Liver (tissue), 8 donors: ENCODE measurements at regions not wholly inside any gene's neighbourhood (a gene's known extent, or its start where the extent isn't known, plus 50 kb on each side); places are given as distances from the start of the nearest gene placed in this dataset.

ENCODE experiments used
- DNase-seq: peaks from one replicate; pipeline ENCODE4 v3.0.0-alpha.2; 2017; ENCODE audit warnings: low spot score
- H3K27ac ChIP-seq, 2 donors: one replicate each; pipeline ENCODE4 v1.7.0; 2013; ENCODE audit warnings: inconsistent platforms in 2 of 2, low read length in 2 of 2, control low read depth in 1 of 2, low read depth in 1 of 2, mild to moderate bottlenecking in 1 of 2
- H3K27me3 ChIP-seq, 4 donors: one replicate each; pipeline versions ENCODE4 v1.6.1 to v1.7.0; 2013; ENCODE audit warnings: low read length in 3 of 4, inconsistent platforms in 1 of 4, mild to moderate bottlenecking in 1 of 4, moderate library complexity in 1 of 4; ENCODE audit not compliant: control insufficient read depth in 4 of 4, insufficient read depth in 4 of 4
- H3K36me3 ChIP-seq, 4 donors: one replicate each; pipeline versions ENCODE4 v1.6.1 to v1.7.0; 2013; ENCODE audit warnings: low read length in 3 of 4, mild to moderate bottlenecking in 3 of 4, low read depth in 1 of 4, moderate library complexity in 1 of 4; ENCODE audit not compliant: control insufficient read depth in 4 of 4, insufficient read depth in 3 of 4
- H3K4me1 ChIP-seq, 4 donors: one replicate each; pipeline versions ENCODE4 v1.6.1 to v1.7.0; 2013; ENCODE audit warnings: low read length in 3 of 4, mild to moderate bottlenecking in 3 of 4, moderate library complexity in 1 of 4; ENCODE audit not compliant: control insufficient read depth in 4 of 4, insufficient read depth in 4 of 4
- H3K4me3 ChIP-seq, 3 donors: one replicate each; pipeline versions ENCODE4 v1.6.1 to v1.7.0; 2013; ENCODE audit warnings: low read length in 3 of 3, control low read depth in 1 of 3, low read depth in 1 of 3, mild to moderate bottlenecking in 1 of 3
- H3K9ac ChIP-seq, 2 donors: one replicate each; pipeline ENCODE4 v1.7.0; 2013; ENCODE audit warnings: low read length in 2 of 2, mild to moderate bottlenecking in 2 of 2, moderate library complexity in 2 of 2, control low read depth in 1 of 2, low read depth in 1 of 2
- H3K9me3 ChIP-seq, 4 donors: one replicate each; pipeline versions ENCODE4 v1.6.1 to v1.7.0; 2013; ENCODE audit warnings: low read length in 3 of 4; ENCODE audit not compliant: control insufficient read depth in 4 of 4
- ATF3 ChIP-seq: IDR thresholded peaks from 2 replicates; pipeline ENCODE4 v1.6.1; 2016; ENCODE audit warnings: antibody characterized with exemption
- CTCF ChIP-seq: fragments of 150-350 bp; IDR thresholded peaks from 2 replicates; pipeline ENCODE4 v1.5.1; 2017; ENCODE audit warnings: improper control_type of control experiment, low read depth, low read length; ENCODE audit not compliant: missing input control
- EGR1 ChIP-seq, 2 donors: IDR thresholded peaks; 2 replicates each; pipeline ENCODE4 v1.6.1; 2016 to 2018; ENCODE audit warnings: antibody characterized with exemption in 2 of 2, low read depth in 2 of 2
- FOXA1 ChIP-seq: IDR thresholded peaks from 2 replicates; pipeline ENCODE4 v1.6.1; 2016; ENCODE audit warnings: antibody characterized with exemption
- FOXA2 ChIP-seq: IDR thresholded peaks from 2 replicates; pipeline ENCODE4 v1.6.1; 2016; ENCODE audit warnings: antibody characterized with exemption
- GABPA ChIP-seq, 2 donors: IDR thresholded peaks in 1 of 2; conservative IDR thresholded peaks in 1 of 2; 2 replicates each; pipeline ENCODE4 v1.6.1; 2016; ENCODE audit warnings: antibody characterized with exemption in 2 of 2, mild to moderate bottlenecking in 1 of 2, moderate library complexity in 1 of 2
- HNF4A ChIP-seq, 2 donors: conservative IDR thresholded peaks; 2 replicates each; pipeline ENCODE4 v1.6.1; 2016; ENCODE audit warnings: antibody characterized with exemption in 2 of 2, mild to moderate bottlenecking in 2 of 2
- HNF4G ChIP-seq: IDR thresholded peaks from 2 replicates; pipeline ENCODE4 v1.6.1; 2016; ENCODE audit warnings: antibody characterized with exemption
- JUND ChIP-seq, 2 donors: IDR thresholded peaks; 2 replicates each; pipeline ENCODE4 v1.6.1; 2016; ENCODE audit warnings: antibody characterized with exemption in 2 of 2
- MAX ChIP-seq: IDR thresholded peaks from 2 replicates; pipeline ENCODE4 v1.6.1; 2016; ENCODE audit warnings: antibody characterized with exemption
- NR2F2 ChIP-seq: IDR thresholded peaks from 2 replicates; pipeline ENCODE4 v1.6.1; 2016; ENCODE audit warnings: antibody characterized with exemption
- RAD21 ChIP-seq, 2 donors: IDR thresholded peaks; 2 replicates each; pipeline ENCODE4 v1.6.1; 2016; ENCODE audit warnings: antibody characterized with exemption in 2 of 2, mild to moderate bottlenecking in 2 of 2
- REST ChIP-seq: IDR thresholded peaks from 2 replicates; pipeline ENCODE4 v1.6.1; 2016; ENCODE audit warnings: antibody characterized with exemption, mild to moderate bottlenecking
- RXRA ChIP-seq, 2 donors: IDR thresholded peaks; 2 replicates each; pipeline ENCODE4 v1.6.1; 2017 to 2018; ENCODE audit warnings: antibody characterized with exemption in 2 of 2, mild to moderate bottlenecking in 1 of 2
- SP1 ChIP-seq: IDR thresholded peaks from 2 replicates; pipeline ENCODE4 v1.6.1; 2018; ENCODE audit warnings: antibody characterized with exemption, mild to moderate bottlenecking
- TAF1 ChIP-seq: conservative IDR thresholded peaks from 2 replicates; pipeline ENCODE4 v1.6.1; 2016; ENCODE audit warnings: antibody characterized with exemption, mild to moderate bottlenecking
- YY1 ChIP-seq: IDR thresholded peaks from 2 replicates; pipeline ENCODE4 v1.6.1; 2016; ENCODE audit warnings: antibody characterized with exemption, mild to moderate bottlenecking
- ZBTB33 ChIP-seq: IDR thresholded peaks from 2 replicates; pipeline ENCODE4 v1.6.1; 2016; ENCODE audit warnings: antibody characterized with exemption
- WGBS: extraction: QIAGEN DNeasy Blood & Tissue Kit; methylation state at CpG from one replicate; pipeline ENCODE4 v1.1.7; 2013; 5-methylcytosine and 5-hydroxymethylcytosine counted together
- donor health status: healthy.
- donor health status: healthy.
- donor health status: healthy.
- donor health status: healthy.
- donor health status: healthy.

GRCh38 chr1:115190540-115191170, 101.4 kb upstream of the TSPAN2 start:
- Histone ChIP-seq H3K27ac (no peak overlapping the region), H3K9ac (no peak overlapping the region), H3K9me3 (no peaks in the 10 kb centered on the region), H3K4me3 (no peak overlapping the region), H3K27me3 (peaks cover 0 to 2% (median 0%) of the 10 kb centered on the region in 4 donors), H3K36me3 (no peaks in the 10 kb centered on the region), H3K4me1 (no peaks in the 10 kb centered on the region)
- no peak for DNase-seq
- WGBS: 85% methylated on average over 3 of the region's 3 CpGs
- no peak for TF ChIP-seq TAF1
- no peak for TF ChIP-seq FOXA1
- no peak for TF ChIP-seq HNF4G

GRCh38 chr1:115189814-115190539, 100.7 kb upstream of the TSPAN2 start:
- H3K9ac ChIP-seq: no peak overlapping the region
- no peak overlapping the region for H3K4me3 ChIP-seq
- no peak for TF ChIP-seq HNF4A (conservative IDR thresholded peaks at IDR 0.05)
- TF ChIP-seq EGR1 (IDR thresholded peaks at IDR 0.05; ENCODE audit: low read depth in 2 of 2): no peak
- no peak for TF ChIP-seq JUND (IDR thresholded peaks at IDR 0.05)
- TF ChIP-seq FOXA1: no peak
- no peak for TF ChIP-seq ATF3
- TF ChIP-seq NR2F2: no peak
- no peak for TF ChIP-seq GABPA (IDR thresholded peaks at IDR 0.05 in 1 of 2, conservative IDR thresholded peaks at IDR 0.05 in 1 of 2)
- TF ChIP-seq YY1: no peak
- no peak for TF ChIP-seq RXRA (IDR thresholded peaks at IDR 0.05)
- no peak for TF ChIP-seq HNF4G
- no peak for TF ChIP-seq RAD21 (IDR thresholded peaks at IDR 0.05)
- no peak for TF ChIP-seq ZBTB33
- TF ChIP-seq REST: no peak
- TF ChIP-seq SP1: no peak
- no peak for TF ChIP-seq TAF1
- no peak for TF ChIP-seq CTCF
- TF ChIP-seq FOXA2: no peak
- TF ChIP-seq MAX: no peak
- no peak overlapping the region for H3K27ac ChIP-seq
- 86% methylated on average over 5 of the region's 5 CpGs for WGBS
- peaks cover 0 to 4% (median 2%) of the 10 kb centered on the region in 4 donors for H3K4me1 ChIP-seq
- DNase-seq: no peak
- H3K9me3 ChIP-seq: no peaks in the 10 kb centered on the region
- peaks cover 0 to 2% (median 0%) of the 10 kb centered on the region in 4 donors for H3K27me3 ChIP-seq
- no peaks in the 10 kb centered on the region for H3K36me3 ChIP-seq
